ENCODE measurements at regions not wholly inside any gene's neighbourhood (a gene's known extent, or its start where the extent isn't known, plus 50 kb on each side); places are given as distances from the start of the nearest gene placed in this dataset.

- TF ChIP-seq TCF7L2 (IDR thresholded peaks at IDR 0.05; ENCODE audit: borderline replicate concordance, low read depth, low read length), result no peak
- TF ChIP-seq YY1 (tag by site-specific recombination; IDR thresholded peaks at IDR 0.05), result no peak
- TF ChIP-seq, protein P1, sequence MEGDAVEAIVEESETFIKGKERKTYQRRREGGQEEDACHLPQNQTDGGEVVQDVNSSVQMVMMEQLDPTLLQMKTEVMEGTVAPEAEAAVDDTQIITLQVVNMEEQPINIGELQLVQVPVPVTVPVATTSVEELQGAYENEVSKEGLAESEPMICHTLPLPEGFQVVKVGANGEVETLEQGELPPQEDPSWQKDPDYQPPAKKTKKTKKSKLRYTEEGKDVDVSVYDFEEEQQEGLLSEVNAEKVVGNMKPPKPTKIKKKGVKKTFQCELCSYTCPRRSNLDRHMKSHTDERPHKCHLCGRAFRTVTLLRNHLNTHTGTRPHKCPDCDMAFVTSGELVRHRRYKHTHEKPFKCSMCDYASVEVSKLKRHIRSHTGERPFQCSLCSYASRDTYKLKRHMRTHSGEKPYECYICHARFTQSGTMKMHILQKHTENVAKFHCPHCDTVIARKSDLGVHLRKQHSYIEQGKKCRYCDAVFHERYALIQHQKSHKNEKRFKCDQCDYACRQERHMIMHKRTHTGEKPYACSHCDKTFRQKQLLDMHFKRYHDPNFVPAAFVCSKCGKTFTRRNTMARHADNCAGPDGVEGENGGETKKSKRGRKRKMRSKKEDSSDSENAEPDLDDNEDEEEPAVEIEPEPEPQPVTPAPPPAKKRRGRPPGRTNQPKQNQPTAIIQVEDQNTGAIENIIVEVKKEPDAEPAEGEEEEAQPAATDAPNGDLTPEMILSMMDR (tag by site-specific recombination; IDR thresholded peaks at IDR 0.05), result no peak
- TF ChIP-seq, protein P2, sequence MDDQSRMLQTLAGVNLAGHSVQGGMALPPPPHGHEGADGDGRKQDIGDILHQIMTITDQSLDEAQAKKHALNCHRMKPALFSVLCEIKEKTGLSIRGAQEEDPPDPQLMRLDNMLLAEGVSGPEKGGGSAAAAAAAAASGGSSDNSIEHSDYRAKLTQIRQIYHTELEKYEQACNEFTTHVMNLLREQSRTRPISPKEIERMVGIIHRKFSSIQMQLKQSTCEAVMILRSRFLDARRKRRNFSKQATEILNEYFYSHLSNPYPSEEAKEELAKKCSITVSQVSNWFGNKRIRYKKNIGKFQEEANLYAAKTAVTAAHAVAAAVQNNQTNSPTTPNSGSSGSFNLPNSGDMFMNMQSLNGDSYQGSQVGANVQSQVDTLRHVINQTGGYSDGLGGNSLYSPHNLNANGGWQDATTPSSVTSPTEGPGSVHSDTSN (CRISPR knock-in tag; IDR thresholded peaks at IDR 0.05), result no peak
- TF ChIP-seq ZNF266 (tag by site-specific recombination; IDR thresholded peaks at IDR 0.05; ENCODE audit: low read depth), result no peak
- no peak for TF ChIP-seq ZBTB21 (tag by site-specific recombination; IDR thresholded peaks at IDR 0.05)
- no peak for TF ChIP-seq ZFP41 (tag by site-specific recombination; IDR thresholded peaks at IDR 0.05; ENCODE audit: borderline replicate concordance)
- no peak for TF ChIP-seq ZBTB7A (tag by site-specific recombination; IDR thresholded peaks at IDR 0.05; ENCODE audit: low read depth)
- TF ChIP-seq ZNF274 (IDR thresholded peaks at IDR 0.05; ENCODE audit: low read length), result no peak
- no peak for TF ChIP-seq ZNF274 (tag by site-specific recombination; IDR thresholded peaks at IDR 0.05; ENCODE audit: borderline replicate concordance)
These were observed 248.6 kb upstream of the RUNX1 start for GRCh38 chr21:35297665-35298064.

All from HEK293 (cell line).